GM12872 (cell line): ENCODE measurements at regions not wholly inside any gene's neighbourhood (a gene's known extent, or its start where the extent isn't known, plus 50 kb on each side); places are given as distances from the start of the nearest gene placed in this dataset.

ENCODE experiments used
- TF ChIP-seq, protein P1 (sequence below): IDR thresholded peaks from 3 replicates; pipeline ENCODE4 v1.5.1; 2011; ENCODE audit warnings: low read depth, mild to moderate bottlenecking, low read length, moderate library complexity; ENCODE audit not compliant: insufficient read depth

DNA sequence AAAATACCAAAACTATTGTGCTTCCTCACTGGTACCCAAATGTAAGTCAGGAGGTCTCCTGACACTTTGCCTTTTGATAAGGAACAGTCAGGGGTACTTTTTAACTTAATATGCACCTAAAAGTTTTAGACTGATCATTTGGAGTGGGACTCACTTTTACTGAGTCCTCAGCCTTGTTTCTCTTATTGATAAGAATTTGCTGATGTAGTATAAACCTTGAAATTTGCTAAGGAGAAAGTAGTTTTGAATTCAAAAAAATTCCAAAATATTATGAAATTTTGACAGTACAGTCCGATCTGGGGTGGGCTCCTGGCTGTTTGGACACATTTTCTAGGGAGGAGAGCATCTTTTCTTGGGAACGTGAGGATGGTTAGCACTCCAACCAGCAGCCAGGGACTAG lies 91.4 kb upstream of the GATB start:
- TF ChIP-seq, protein P1, sequence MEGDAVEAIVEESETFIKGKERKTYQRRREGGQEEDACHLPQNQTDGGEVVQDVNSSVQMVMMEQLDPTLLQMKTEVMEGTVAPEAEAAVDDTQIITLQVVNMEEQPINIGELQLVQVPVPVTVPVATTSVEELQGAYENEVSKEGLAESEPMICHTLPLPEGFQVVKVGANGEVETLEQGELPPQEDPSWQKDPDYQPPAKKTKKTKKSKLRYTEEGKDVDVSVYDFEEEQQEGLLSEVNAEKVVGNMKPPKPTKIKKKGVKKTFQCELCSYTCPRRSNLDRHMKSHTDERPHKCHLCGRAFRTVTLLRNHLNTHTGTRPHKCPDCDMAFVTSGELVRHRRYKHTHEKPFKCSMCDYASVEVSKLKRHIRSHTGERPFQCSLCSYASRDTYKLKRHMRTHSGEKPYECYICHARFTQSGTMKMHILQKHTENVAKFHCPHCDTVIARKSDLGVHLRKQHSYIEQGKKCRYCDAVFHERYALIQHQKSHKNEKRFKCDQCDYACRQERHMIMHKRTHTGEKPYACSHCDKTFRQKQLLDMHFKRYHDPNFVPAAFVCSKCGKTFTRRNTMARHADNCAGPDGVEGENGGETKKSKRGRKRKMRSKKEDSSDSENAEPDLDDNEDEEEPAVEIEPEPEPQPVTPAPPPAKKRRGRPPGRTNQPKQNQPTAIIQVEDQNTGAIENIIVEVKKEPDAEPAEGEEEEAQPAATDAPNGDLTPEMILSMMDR = no peak

DNA sequence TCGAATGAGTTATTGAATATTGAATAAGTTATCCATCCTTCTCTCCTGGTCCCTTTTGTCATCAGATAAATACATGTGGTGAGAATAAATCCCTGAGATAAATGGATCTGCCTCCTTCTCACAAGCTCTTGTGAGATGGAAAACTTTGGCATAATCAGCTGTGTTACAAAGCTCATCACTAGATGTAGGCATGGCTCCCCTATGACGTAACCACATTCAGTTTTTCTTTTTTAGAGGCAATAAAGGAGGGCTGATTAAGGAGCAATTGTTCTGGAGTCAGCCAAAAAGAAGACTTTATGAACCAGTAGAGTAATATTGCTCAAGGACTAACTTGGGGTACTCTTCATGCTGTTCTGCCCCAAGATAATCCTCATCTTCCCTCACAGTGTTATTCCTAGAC lies 90.5 kb upstream of the GATB start:
- TF ChIP-seq, protein P1 = no peak

DNA sequence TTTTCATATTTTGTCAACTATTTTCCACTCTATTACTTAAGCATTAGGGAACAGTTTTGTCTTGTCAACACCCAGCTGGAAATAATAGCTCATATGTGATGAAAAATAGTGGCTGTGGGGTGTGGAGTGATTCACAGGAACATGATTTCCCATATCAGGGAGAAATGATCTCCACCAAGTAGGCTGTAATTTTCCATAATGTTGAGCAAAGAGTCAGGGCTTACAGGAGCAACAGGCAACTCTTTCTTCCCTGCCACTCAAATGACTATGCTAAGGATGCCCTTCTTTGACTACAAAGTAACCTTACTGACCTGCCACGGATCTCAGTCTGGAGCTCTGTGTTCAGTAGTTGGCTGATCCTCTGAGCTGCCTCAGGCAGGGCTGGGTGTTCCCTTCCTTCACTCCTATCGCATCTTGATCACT lies 90.0 kb upstream of the GATB start:
- TF ChIP-seq, protein P1 = no peak

DNA sequence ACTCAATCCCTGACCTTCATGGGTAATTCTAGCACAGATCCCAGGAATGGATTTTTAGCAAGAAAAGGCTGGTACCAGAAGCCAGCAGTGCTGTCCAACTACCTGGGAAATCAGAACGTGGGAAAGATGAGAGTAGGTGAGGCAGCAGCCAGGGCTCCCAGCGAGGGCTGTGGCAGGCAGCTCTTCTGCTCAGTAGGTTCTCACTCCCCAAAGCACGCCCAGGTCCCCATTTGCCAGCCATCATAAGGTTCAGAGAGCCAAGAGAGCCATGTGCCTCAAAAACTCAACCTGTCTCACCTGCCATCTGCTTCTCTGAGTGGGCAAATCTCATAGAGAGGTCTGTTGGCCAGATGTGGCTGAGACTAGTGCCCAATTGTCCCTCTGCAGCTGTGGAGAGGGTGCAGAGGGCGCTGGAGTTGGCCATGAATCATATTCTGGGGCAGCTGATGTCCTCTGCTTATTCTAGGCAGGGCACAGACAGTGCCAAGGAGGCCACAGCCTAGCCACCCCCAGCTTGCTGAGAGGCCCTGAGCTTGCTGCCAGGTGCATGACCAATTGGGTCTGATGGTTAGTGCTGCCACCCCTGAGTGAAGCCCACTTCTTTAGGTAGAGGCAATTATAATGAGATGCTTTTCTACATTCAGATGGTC lies 81.7 kb upstream of the GATB start:
- TF ChIP-seq, protein P1 = no peak

DNA sequence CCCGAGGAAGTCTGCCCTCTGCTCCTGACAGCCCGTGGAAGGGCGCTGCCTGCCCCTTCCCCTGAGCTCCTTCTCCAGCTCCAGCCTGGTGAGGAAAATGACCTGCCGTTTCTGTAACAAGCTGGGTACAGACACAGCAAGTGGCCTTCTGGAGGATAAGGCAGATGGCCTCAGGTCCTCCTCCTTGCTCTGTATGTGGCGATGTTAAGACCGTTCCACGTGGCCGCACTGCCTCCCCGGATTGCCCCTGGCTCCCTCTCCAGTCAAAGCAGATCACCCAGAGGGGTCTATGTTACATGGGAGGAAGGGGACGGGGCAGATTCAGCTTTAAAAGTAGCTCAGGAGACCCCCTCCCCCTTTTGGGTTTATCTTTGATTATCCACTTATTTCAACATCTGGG lies 80.3 kb upstream of the GATB start:
- TF ChIP-seq, protein P1 = no peak

DNA sequence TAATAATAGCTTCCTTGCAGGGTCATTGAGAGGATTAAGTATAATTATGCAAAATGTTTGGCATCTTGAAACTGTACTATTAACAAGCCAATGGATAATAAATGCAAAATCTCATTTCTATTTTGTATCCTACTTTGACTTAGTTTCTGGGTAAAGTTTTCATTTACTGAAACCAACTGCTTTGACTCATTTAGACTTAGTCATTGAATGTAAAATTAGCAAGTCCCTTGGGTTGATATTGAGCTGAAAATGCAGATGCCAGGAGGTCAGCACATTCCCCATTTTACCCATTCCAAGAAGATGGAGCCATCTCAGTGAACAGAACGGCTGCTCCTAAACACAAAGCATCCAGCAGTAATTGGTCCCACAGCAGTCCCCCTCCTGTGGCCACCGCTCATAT lies 74.7 kb upstream of the GATB start:
- TF ChIP-seq, protein P1 = no peak

DNA sequence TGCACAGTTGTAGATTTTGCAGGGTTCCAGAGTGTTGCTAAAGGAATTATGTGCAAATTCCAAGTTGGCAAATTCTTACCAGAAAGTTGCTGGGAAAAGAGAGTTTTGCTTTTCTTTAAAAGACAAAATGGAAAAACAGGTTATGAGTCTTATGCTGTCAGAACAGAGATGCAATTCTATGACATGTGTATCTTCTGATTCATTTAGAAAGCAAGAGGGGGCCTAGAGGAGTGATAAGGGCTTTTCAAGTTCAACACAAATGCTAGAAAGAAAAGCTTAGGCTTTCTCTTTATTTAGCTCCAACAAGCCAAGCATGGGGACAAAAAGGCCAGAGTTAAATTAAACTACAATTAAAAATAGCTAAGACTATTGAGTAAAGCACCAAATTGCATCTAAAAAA lies 72.4 kb upstream of the GATB start:
- TF ChIP-seq, protein P1 = no peak

DNA sequence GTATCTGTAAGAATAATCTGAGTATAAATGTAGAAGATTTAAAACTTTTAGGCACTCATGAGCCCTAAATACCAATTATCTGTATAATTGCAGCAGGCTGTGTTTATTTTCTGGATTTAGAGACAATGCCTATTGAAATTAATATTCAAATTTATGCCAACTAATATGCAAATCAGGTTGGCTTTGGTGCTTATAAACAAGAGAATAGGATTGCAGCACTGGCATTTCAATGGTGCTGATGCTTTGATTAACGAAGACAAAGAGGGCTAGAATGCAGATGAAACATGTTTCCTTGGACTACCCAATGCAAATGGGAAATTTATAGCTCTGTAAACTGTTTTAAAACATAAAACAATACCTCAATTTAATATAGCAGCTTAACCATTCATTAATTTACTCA lies 70.7 kb upstream of the GATB start:
- TF ChIP-seq, protein P1 = no peak
